Fibroblast of lung (primary cell): ENCODE measurements at regions not wholly inside any gene's neighbourhood (a gene's known extent, or its start where the extent isn't known, plus 50 kb on each side); places are given as distances from the start of the nearest gene placed in this dataset.
"Not testable (repeated sequence)": the region's sequence is repeated elsewhere in the genome, so short reads cannot be mapped to it uniquely, and the experiment has no call there.

Source experiments
- DNase-seq, 2 donors: peaks; one replicate each; pipeline versions ENCODE4 v3.0.0 to v3.0.0-alpha.2; 2010; ENCODE audit warnings: low read depth in 2 of 2
- H2AFZ ChIP-seq: 2 replicates; pipeline ENCODE4 v1.5.1; 2012; ENCODE audit warnings: low read length, control low read depth, inconsistent platforms
- H3K27ac ChIP-seq: 2 replicates; pipeline ENCODE4 v1.5.1; 2011; ENCODE audit warnings: low read length, control low read depth; ENCODE audit not compliant: insufficient read depth
- H3K27me3 ChIP-seq: 2 replicates; pipeline ENCODE4 v1.5.1; 2011; ENCODE audit warnings: mild to moderate bottlenecking, low read length; ENCODE audit not compliant: control insufficient read depth, insufficient read depth
- H3K36me3 ChIP-seq: 2 replicates; pipeline ENCODE4 v1.5.1; 2011; ENCODE audit warnings: low read length; ENCODE audit not compliant: control insufficient read depth, insufficient read depth
- H3K4me1 ChIP-seq: 2 replicates; pipeline ENCODE4 v1.5.1; 2011; ENCODE audit warnings: low read length; ENCODE audit not compliant: control insufficient read depth, insufficient read depth; ENCODE audit errors: extremely low read depth
- H3K4me2 ChIP-seq: 2 replicates; pipeline ENCODE4 v1.5.1; 2011; ENCODE audit warnings: low read length, control low read depth; ENCODE audit not compliant: insufficient read depth; ENCODE audit errors: extremely low read depth
- H3K4me3 ChIP-seq, 4 experiments: fragments of 200-600 bp in 1 of 4; sonication (generic) in 1 of 4; replicated peaks in 1 of 4; 2 replicates each; pipeline ENCODE4 v1.5.1; 2011 to 2016; ENCODE audit warnings: low read length in 4 of 4, low read depth in 3 of 4, mild to moderate bottlenecking in 3 of 4, control low read depth in 2 of 4, inconsistent platforms in 1 of 4, mixed read lengths in 1 of 4; ENCODE audit not compliant: insufficient read depth in 1 of 4; ENCODE audit errors: control extremely low read depth in 1 of 4
- H3K79me2 ChIP-seq: 2 replicates; pipeline ENCODE4 v1.5.1; 2012; ENCODE audit warnings: mild to moderate bottlenecking, low read length, inconsistent platforms; ENCODE audit not compliant: control insufficient read depth, insufficient read depth
- H3K9ac ChIP-seq: 2 replicates; pipeline ENCODE4 v1.5.1; 2011; ENCODE audit warnings: mild to moderate bottlenecking, low read length, control low read depth; ENCODE audit not compliant: insufficient read depth
- H3K9me3 ChIP-seq: 2 replicates; pipeline ENCODE4 v1.5.1; 2012; ENCODE audit warnings: low read depth, low read length; ENCODE audit not compliant: control insufficient read depth, insufficient read depth
- H4K20me1 ChIP-seq: 2 replicates; pipeline ENCODE4 v1.5.1; 2011; ENCODE audit warnings: low read length; ENCODE audit not compliant: control insufficient read depth, insufficient read depth; ENCODE audit errors: extremely low read depth
- CTCF ChIP-seq, 2 donors: IDR thresholded peaks in 1 of 2; conservative IDR thresholded peaks in 1 of 2; 1 replicate in 1 of 2; 2 replicates in 1 of 2; pipeline ENCODE4 v1.5.1; 2011 to 2012; ENCODE audit warnings: low read length in 2 of 2, control low read depth in 1 of 2, inconsistent platforms in 1 of 2, low read depth in 1 of 2, mild to moderate bottlenecking in 1 of 2
- EZH2 ChIP-seq: IDR thresholded peaks from 2 replicates; pipeline ENCODE4 v1.5.1; 2012; ENCODE audit warnings: low read length, control low read depth, mild to moderate bottlenecking; ENCODE audit errors: missing control alignments

GRCh38 chr7:149633976-149634945, 136.7 kb upstream of the ZNF746 start:
- H3K36me3 ChIP-seq, result no peaks in the 10 kb centered on the region
- H2AFZ ChIP-seq, result no peak overlapping the region
- DNase-seq, result no peak
- H3K79me2 ChIP-seq, result no peaks in the 10 kb centered on the region
- no peaks in the 10 kb centered on the region for H3K9me3 ChIP-seq
- peaks cover 19% of the 10 kb centered on the region for H3K27me3 ChIP-seq
- no peaks in the 10 kb centered on the region for H4K20me1 ChIP-seq
- H3K4me1 ChIP-seq, result no peaks in the 10 kb centered on the region
- H3K27ac ChIP-seq, result no peak overlapping the region
- no peak overlapping the region for H3K9ac ChIP-seq
- H3K4me3 ChIP-seq, result no peak overlapping the region
- no peak overlapping the region for H3K4me2 ChIP-seq
- TF ChIP-seq EZH2, result no peak
- TF ChIP-seq CTCF (conservative IDR thresholded peaks at IDR 0.05 in 1 of 2, IDR thresholded peaks at IDR 0.05 in 1 of 2; ENCODE audit: low read depth in 1 of 2, low read length in 2 of 2), result no peak

- not testable (repeated sequence) for H3K4me3 ChIP-seq, H4K20me1 ChIP-seq, H3K9me3 ChIP-seq, H3K9ac ChIP-seq, H3K4me2 ChIP-seq, H3K27ac ChIP-seq, H3K36me3 ChIP-seq, H3K79me2 ChIP-seq, H2AFZ ChIP-seq, H3K4me1 ChIP-seq, DNase-seq
- H3K27me3 ChIP-seq, result peaks cover 19% of the 10 kb centered on the region
Measured at GRCh38 chr7:149628361-149629149, 130.9 kb upstream of the ZNF746 start.

GRCh38 chr7:149627911-149628310, 130.3 kb upstream of the ZNF746 start:
- no peaks in the 10 kb centered on the region for H3K36me3 ChIP-seq
- H3K79me2 ChIP-seq, result peaks cover 9% of the 10 kb centered on the region
- no peak overlapping the region for H2AFZ ChIP-seq
- DNase-seq, result no peak
- H3K4me3 ChIP-seq, result no peak overlapping the region
- H3K27me3 ChIP-seq, result peaks cover 19% of the 10 kb centered on the region
- H3K4me1 ChIP-seq, result peaks cover 2% of the 10 kb centered on the region
- H3K4me2 ChIP-seq, result no peak overlapping the region
- TF ChIP-seq CTCF (conservative IDR thresholded peaks at IDR 0.05 in 1 of 2, IDR thresholded peaks at IDR 0.05 in 1 of 2; ENCODE audit: low read depth in 1 of 2, low read length in 2 of 2) (no peak), EZH2 (no peak)
- H4K20me1 ChIP-seq, result no peaks in the 10 kb centered on the region
- no peak overlapping the region for H3K9ac ChIP-seq
- no peaks in the 10 kb centered on the region for H3K9me3 ChIP-seq
- H3K27ac ChIP-seq, result no peak overlapping the region
